Activated CD4-positive, alpha-beta memory T cell treated with anti-CD3 and anti-CD28 coated beads, Interleukin-2, amount 10 ng/mL, durations not matched to agents 7 days and 5 days (primary cell): ENCODE measurements at regions not wholly inside any gene's neighbourhood (a gene's known extent, or its start where the extent isn't known, plus 50 kb on each side); places are given as distances from the start of the nearest gene placed in this dataset.

Source experiments
- CTCF ChIA-PET: fragments of 350-600 bp; sonication (Branson Sonifier 250); formaldehyde crosslinking; loops from one replicate; lab custom pipeline; 2021; ENCODE audit warnings: antibody characterized with exemption, inconsistent platforms; lab: Charles Lee
- POLR2A ChIA-PET: fragments of 350-600 bp; sonication (Branson Sonifier 250); formaldehyde crosslinking; loops from one replicate; lab custom pipeline; 2021; ENCODE audit warnings: antibody characterized with exemption; lab: Charles Lee
- DNase-seq: peaks from one replicate; pipeline ENCODE4 v3.0.0-alpha.2; 2020
- H3K27ac Mint-ChIP-seq: one replicate; pipeline ENCODE4 v1.8.0; 2021; ENCODE audit warnings: mild to moderate bottlenecking, mixed read lengths
- H3K27me3 Mint-ChIP-seq: one replicate; pipeline ENCODE4 v1.8.0; 2021; ENCODE audit warnings: mixed read lengths
- H3K36me3 Mint-ChIP-seq: one replicate; pipeline ENCODE4 v1.8.0; 2021; ENCODE audit warnings: low read depth, mixed read lengths
- H3K4me1 Mint-ChIP-seq: one replicate; pipeline ENCODE4 v1.8.0; 2021; ENCODE audit warnings: mixed read lengths
- H3K4me3 Mint-ChIP-seq: one replicate; pipeline ENCODE4 v1.8.0; 2021; ENCODE audit warnings: mild to moderate bottlenecking, mixed read lengths
- H3K9me3 Mint-ChIP-seq: one replicate; pipeline ENCODE4 v1.8.0; 2021; ENCODE audit warnings: mixed read lengths

DNA sequence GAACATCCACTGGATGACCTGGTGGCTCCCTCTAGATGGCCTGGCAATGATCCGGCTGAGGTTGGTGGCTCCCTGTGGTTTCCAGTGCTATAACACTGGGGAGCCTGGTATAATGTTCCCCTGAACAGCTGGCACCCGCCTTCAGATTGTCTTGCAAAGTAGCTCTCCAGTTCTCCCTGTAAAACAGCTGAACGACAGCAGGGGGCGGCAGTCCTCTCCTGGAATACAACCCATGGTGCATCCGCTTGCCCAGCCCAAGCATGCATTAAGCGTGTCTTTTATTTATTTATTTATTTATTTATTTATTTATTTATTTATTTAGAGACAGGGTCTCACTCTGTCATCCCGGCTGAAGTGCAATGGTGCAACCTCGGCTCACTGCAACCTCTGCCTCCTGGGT is 258.9 kb downstream of the BUD13 start:
- peaks cover 7% of the 10 kb centered on the region for H3K27me3 Mint-ChIP-seq
- no peak overlapping the region for H3K4me3 Mint-ChIP-seq
- ChIA-PET POLR2A (no interaction called here), CTCF (interaction anchor here (0.9 to 1.3 kb wide), 4 partner anchors 8 to 178 kb away, joined by 3 to 12 read pairs (median 4); no protein-coding TSS in a partner anchor)
- no peaks in the 10 kb centered on the region for H3K9me3 Mint-ChIP-seq
- H3K36me3 Mint-ChIP-seq: no peaks in the 10 kb centered on the region
- peak; percentile 43 for DNase-seq
- H3K27ac Mint-ChIP-seq: no peak overlapping the region
- H3K4me1 Mint-ChIP-seq: peaks cover under 1% of the 10 kb centered on the region

DNA sequence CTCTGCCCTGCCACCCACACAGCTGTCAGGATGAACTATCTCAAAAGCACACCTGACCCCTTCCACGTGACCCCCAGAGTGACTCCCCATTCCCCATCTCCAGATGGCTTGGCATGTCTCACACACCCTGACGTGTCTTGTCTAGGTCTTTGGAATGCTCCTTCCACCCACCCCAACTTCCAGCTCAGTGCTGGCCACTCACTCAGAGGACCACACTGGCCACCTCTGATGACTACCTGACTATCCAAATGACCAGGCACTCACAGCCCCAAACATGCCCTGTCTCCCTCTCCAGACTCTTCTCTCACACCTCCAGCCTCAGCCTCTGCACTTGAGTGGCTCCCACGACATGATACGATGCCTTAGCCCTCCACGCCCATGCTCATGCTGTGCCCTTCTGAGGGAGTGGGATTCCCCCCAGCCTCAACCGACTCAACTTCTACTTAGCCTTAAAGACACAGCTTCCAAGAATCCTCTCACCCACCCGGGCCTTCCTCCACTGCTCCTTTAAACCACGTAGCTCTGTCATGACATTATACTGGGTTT is 259.4 kb downstream of the BUD13 start:
- DNase-seq: no peak
- Mint-ChIP-seq H3K27ac (no peak overlapping the region), H3K4me3 (no peak overlapping the region), H3K36me3 (no peaks in the 10 kb centered on the region), H3K4me1 (no peaks in the 10 kb centered on the region), H3K9me3 (no peaks in the 10 kb centered on the region), H3K27me3 (peaks cover 10% of the 10 kb centered on the region)
- ChIA-PET POLR2A (no interaction called here), CTCF (interaction anchor here (0.9 to 1.3 kb wide), 4 partner anchors 8 to 179 kb away, joined by 3 to 12 read pairs (median 4); no protein-coding TSS in a partner anchor)

- Mint-ChIP-seq H3K27ac (no peak overlapping the region), H3K4me1 (no peaks in the 10 kb centered on the region), H3K36me3 (no peaks in the 10 kb centered on the region), H3K9me3 (no peaks in the 10 kb centered on the region), H3K4me3 (no peak overlapping the region), H3K27me3 (peaks cover 9% of the 10 kb centered on the region)
- ChIA-PET POLR2A (no interaction called here), CTCF (no interaction called here)
- no peak for DNase-seq
Measured at GRCh38 chr11:116512841-116513240, 259.9 kb downstream of the BUD13 start.

DNA sequence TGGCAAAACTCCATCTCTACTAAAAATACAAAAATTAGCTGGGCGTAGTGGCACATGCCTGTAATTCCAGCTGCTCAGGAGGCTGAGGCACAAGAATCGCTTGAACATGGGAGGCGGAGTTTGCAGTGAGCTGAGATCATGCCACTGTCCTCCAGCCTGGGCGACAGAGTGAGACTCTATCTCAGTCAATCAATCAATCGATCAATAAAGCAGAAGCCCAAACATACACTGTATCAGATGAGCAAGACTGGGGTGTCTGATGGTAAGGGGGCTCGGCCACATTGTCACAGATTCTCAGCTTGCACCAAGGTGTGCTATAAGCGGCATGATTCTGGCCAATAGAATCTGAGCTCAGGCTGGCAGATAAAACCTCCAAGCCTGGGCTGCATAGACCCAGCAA is 261.1 kb downstream of the BUD13 start:
- H3K27ac Mint-ChIP-seq: no peak overlapping the region
- H3K27me3 Mint-ChIP-seq: peaks cover 11% of the 10 kb centered on the region
- DNase-seq: no peak
- H3K4me3 Mint-ChIP-seq: no peak overlapping the region
- H3K9me3 Mint-ChIP-seq: no peaks in the 10 kb centered on the region
- ChIA-PET POLR2A (no interaction called here), CTCF (interaction anchor here (0.6 kb wide), 1 partner anchor 13 kb away, joined by 3 read pairs; no protein-coding TSS in a partner anchor)
- no peaks in the 10 kb centered on the region for H3K36me3 Mint-ChIP-seq
- no peaks in the 10 kb centered on the region for H3K4me1 Mint-ChIP-seq

DNA sequence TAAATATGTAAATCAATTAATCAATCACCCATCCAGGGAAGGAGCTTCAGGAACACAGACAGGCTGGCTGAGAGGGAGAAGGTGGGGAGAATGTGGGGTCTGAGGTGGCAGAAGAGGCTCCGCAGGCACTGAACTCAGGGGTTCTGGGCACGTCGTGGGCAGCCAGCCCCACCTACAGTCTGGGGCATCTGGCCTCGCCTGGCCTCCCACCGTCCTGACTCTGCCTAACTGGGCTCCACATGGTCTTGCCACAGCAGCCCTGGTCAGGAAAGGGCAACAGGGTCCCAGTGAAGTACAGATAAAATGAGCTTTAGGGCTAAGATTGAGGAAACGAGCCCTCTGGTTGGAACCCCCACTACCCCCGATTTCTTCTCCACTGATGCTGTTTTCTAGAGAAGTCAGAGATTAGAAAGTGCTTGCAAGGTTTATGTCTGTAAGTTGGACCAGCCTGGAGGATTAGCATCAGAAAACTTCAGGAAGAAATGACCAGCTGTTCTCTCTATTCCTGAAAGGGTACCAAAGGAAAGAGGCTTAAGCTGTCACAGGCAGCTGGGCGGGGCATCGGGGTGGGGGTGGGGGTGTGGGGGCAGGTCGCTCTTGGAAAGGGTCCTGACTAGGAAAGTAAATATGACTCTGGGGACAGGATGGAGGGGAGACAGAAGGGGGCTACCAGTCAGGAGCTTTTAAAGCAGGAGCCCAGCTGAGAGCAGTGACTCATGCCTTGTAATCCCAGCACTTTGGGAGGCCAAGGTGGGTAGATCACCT is 261.7 kb downstream of the BUD13 start:
- ChIA-PET CTCF (interaction anchor here (0.6 kb wide), 1 partner anchor 12 kb away, joined by 3 read pairs; no protein-coding TSS in a partner anchor), POLR2A (no interaction called here)
- H3K9me3 Mint-ChIP-seq: no peaks in the 10 kb centered on the region
- no peak overlapping the region for H3K27ac Mint-ChIP-seq
- no peaks in the 10 kb centered on the region for H3K36me3 Mint-ChIP-seq
- no peak overlapping the region for H3K4me3 Mint-ChIP-seq
- H3K27me3 Mint-ChIP-seq: peaks cover 11% of the 10 kb centered on the region
- no peaks in the 10 kb centered on the region for H3K4me1 Mint-ChIP-seq
- no peak for DNase-seq

DNA sequence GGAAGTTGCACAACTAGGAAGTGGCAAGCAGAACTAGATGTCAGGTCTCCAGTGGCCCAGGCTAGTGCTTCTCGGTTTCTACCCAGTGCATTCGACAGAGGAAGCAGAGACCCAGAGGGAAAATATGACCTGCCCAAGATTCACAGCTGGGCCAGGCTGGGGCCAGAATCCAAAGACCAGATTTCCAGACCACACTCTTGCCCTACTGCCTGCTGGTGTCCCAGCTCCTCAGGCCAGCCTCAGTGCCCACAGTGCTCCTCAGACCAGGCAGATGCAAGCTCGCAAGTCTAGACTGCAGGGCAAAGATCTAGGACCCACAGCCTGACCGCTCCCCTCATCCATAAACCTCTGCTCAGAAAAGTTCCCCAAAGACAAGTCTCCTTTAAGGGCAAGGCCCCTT is 262.6 kb downstream of the BUD13 start:
- Mint-ChIP-seq H3K4me1 (no peaks in the 10 kb centered on the region), H3K9me3 (no peaks in the 10 kb centered on the region), H3K27ac (no peak overlapping the region), H3K4me3 (no peak overlapping the region), H3K36me3 (no peaks in the 10 kb centered on the region), H3K27me3 (peaks cover 11% of the 10 kb centered on the region)
- POLR2A ChIA-PET: no interaction called here
- CTCF ChIA-PET: no interaction called here
- DNase-seq: no peak

DNA sequence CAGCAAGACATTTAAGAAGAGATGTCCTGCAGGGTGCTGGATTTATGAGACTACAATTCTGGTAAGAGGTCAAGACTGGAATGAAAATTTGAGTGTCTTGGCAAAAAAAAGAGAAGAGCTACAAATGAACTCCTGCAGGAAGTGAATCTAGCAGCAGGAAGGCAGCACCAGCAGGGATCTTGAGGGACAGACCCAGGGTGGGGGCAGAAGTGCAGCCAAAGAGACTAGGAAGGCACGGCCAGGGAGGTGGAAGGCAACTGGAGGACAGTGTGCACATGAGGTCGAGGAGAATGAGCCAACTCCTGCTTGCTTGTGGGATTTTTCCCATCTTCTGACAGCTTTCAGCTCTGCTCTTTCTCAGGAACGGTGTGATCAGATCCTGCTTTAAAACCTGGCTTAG is 263.2 kb downstream of the BUD13 start:
- no peak for DNase-seq
- Mint-ChIP-seq H3K36me3 (no peaks in the 10 kb centered on the region), H3K4me3 (no peak overlapping the region), H3K27ac (no peak overlapping the region), H3K9me3 (no peaks in the 10 kb centered on the region), H3K27me3 (peaks cover 13% of the 10 kb centered on the region), H3K4me1 (no peaks in the 10 kb centered on the region)
- ChIA-PET CTCF (no interaction called here), POLR2A (no interaction called here)

DNA sequence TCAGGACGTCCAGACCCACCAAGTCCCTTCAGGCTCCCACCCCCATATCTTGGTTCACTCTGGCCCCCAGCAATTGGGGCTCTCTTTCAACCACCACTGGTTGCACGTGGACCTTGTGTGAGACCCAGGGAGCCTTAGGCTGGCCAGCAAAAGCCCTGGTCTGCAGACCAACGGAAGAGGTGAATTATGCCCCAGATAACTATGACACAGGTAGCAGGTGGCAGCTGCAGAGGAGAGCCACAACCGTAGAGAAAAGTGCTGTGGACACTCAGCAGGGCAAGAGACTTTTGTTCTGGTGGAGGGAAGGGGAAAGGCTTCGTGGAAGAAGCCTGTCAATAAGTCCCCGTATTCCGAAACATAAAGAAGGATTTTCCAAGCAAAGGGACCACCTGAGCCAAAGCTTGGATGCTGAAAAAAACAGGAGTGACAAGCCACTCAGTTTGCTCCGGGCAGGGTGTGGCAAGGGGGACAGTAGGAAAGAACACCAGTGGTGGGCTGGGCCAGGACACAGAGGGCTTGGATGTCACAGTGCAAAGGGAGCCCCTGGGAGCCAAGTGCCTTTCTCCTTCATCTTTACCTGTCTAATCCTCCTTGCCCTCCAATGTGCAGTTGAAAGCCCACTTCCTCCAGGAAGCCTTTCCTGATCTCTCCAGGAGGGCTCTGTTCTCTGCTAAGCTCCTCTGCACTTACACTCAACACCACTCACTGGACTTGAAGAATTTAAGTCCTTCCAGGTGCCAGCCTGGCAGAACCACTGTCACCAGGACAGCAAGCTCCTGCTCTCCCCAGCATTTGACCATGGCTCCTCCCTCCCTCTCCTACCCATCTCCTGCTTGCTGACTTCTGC is 264.7 kb downstream of the BUD13 start:
- CTCF ChIA-PET: interaction anchor here (0.6 to 1.2 kb wide), 2 partner anchors 9 to 83 kb away, joined by 3 to 4 read pairs; no protein-coding TSS in a partner anchor
- Mint-ChIP-seq H3K4me1 (no peaks in the 10 kb centered on the region), H3K27me3 (peaks cover 18% of the 10 kb centered on the region)

DNA sequence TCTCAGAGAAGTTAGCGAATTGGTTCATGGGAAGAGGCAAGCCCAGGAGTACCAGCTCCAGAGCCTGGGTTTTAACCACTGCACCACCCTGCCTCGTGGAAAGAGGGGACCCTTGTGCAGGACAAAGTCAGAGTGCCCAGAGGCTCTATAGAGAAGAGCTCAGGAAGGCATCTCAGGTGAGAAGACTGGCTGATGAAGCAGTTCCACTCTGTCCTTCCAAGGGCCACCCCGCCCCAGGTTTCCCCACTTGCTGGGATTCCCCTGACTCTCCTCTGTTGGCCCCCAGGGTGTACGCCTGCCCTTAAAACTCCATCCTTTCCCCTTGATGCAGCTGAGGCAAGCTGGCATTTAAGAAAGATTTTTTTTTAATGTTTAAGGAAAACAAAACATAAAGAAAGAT is 265.8 kb downstream of the BUD13 start:
- CTCF ChIA-PET: no interaction called here
- Mint-ChIP-seq H3K36me3 (no peaks in the 10 kb centered on the region), H3K4me1 (no peaks in the 10 kb centered on the region), H3K27me3 (peaks cover 28% of the 10 kb centered on the region), H3K4me3 (no peak overlapping the region), H3K27ac (no peak overlapping the region), H3K9me3 (no peaks in the 10 kb centered on the region)
- no peak for DNase-seq
- POLR2A ChIA-PET: no interaction called here

More for the DNA sequence above, 264.7 kb downstream of the BUD13 start:
- Mint-ChIP-seq H3K27ac (no peak overlapping the region), H3K9me3 (no peaks in the 10 kb centered on the region), H3K36me3 (no peaks in the 10 kb centered on the region), H3K4me3 (no peak overlapping the region)
- DNase-seq: no peak
- POLR2A ChIA-PET: no interaction called here

- no peak overlapping the region for H3K27ac Mint-ChIP-seq
- no peaks in the 10 kb centered on the region for H3K9me3 Mint-ChIP-seq
- H3K4me1 Mint-ChIP-seq: no peaks in the 10 kb centered on the region
- no peak overlapping the region for H3K4me3 Mint-ChIP-seq
- H3K27me3 Mint-ChIP-seq: peaks cover 33% of the 10 kb centered on the region
- DNase-seq: no peak
- H3K36me3 Mint-ChIP-seq: no peaks in the 10 kb centered on the region
- POLR2A ChIA-PET: no interaction called here
- CTCF ChIA-PET: no interaction called here
Measured at GRCh38 chr11:116506263-116506825, 266.4 kb downstream of the BUD13 start.

GRCh38 chr11:116505298-116506262 is 267.2 kb downstream of the BUD13 start:
- DNase-seq: no peak
- H3K4me3 Mint-ChIP-seq: no peak overlapping the region
- no peaks in the 10 kb centered on the region for H3K9me3 Mint-ChIP-seq
- CTCF ChIA-PET: interaction anchor here (1.1 kb wide), 1 partner anchor 8 kb away, joined by 3 read pairs; no protein-coding TSS in a partner anchor
- H3K36me3 Mint-ChIP-seq: no peaks in the 10 kb centered on the region
- no peaks in the 10 kb centered on the region for H3K4me1 Mint-ChIP-seq
- POLR2A ChIA-PET: no interaction called here
- H3K27me3 Mint-ChIP-seq: peaks cover 39% of the 10 kb centered on the region
- no peak overlapping the region for H3K27ac Mint-ChIP-seq
